Stomach smooth muscle (tissue), 2 donors: ENCODE measurements at regions not wholly inside any gene's neighbourhood (a gene's known extent, or its start where the extent isn't known, plus 50 kb on each side); places are given as distances from the start of the nearest gene placed in this dataset.

Source experiments
- H3K27ac ChIP-seq: one replicate; pipeline ENCODE4 v1.7.0; 2013; ENCODE audit warnings: mild to moderate bottlenecking, low read length, inconsistent platforms
- H3K27me3 ChIP-seq, 2 donors: one replicate each; pipeline ENCODE4 v1.7.0; 2013; ENCODE audit warnings: low read length in 2 of 2; ENCODE audit not compliant: insufficient read depth in 2 of 2, control insufficient read depth in 1 of 2
- H3K36me3 ChIP-seq, 2 donors: one replicate each; pipeline ENCODE4 v1.7.0; 2013; ENCODE audit warnings: low read length in 2 of 2; ENCODE audit not compliant: control insufficient read depth in 2 of 2, insufficient read depth in 2 of 2
- H3K4me1 ChIP-seq: one replicate; pipeline ENCODE4 v1.7.0; 2013; ENCODE audit warnings: low read length; ENCODE audit not compliant: control insufficient read depth, insufficient read depth
- H3K4me3 ChIP-seq, 2 donors: one replicate each; pipeline ENCODE4 v1.7.0; 2013; ENCODE audit warnings: low read length in 2 of 2
- H3K9ac ChIP-seq, 2 donors: one replicate each; pipeline ENCODE4 v1.7.0; 2013; ENCODE audit warnings: low read length in 2 of 2, mild to moderate bottlenecking in 1 of 2
- H3K9me3 ChIP-seq, 2 donors: one replicate each; pipeline ENCODE4 v1.7.0; 2013; ENCODE audit warnings: low read length in 2 of 2; ENCODE audit not compliant: control insufficient read depth in 2 of 2
- donor health status: healthy.
- donor health status: Pancreatic carcinoma.

GRCh38 chr14:54331516-54331915 lies 65.3 kb upstream of the CDKN3 start:
- Histone ChIP-seq H3K9ac (no peak overlapping the region), H3K4me1 (no peaks in the 10 kb centered on the region), H3K36me3 (no peaks in the 10 kb centered on the region), H3K27me3 (peaks cover 0 to 3% of the 10 kb centered on the region in 2 donors), H3K4me3 (no peak overlapping the region), H3K9me3 (no peaks in the 10 kb centered on the region), H3K27ac (no peak overlapping the region)

- Histone ChIP-seq H3K9me3 (no peaks in the 10 kb centered on the region), H3K27ac (no peak overlapping the region), H3K4me3 (no peak overlapping the region), H3K27me3 (peaks cover 0 to 3% of the 10 kb centered on the region in 2 donors), H3K4me1 (no peaks in the 10 kb centered on the region), H3K36me3 (no peaks in the 10 kb centered on the region), H3K9ac (no peak overlapping the region)
These were observed 64.3 kb upstream of the CDKN3 start for GRCh38 chr14:54332490-54332889.

- Histone ChIP-seq H3K9me3 (no peaks in the 10 kb centered on the region), H3K9ac (no peak overlapping the region), H3K27ac (no peak overlapping the region), H3K27me3 (peaks cover 0 to 3% of the 10 kb centered on the region in 2 donors), H3K4me1 (no peaks in the 10 kb centered on the region), H3K36me3 (no peaks in the 10 kb centered on the region), H3K4me3 (no peak overlapping the region)
These were observed 63.3 kb upstream of the CDKN3 start for GRCh38 chr14:54333511-54333910.

- no peaks in the 10 kb centered on the region for H3K9me3 ChIP-seq
These were observed 61.1 kb upstream of the CDKN3 start for GRCh38 chr14:54335569-54336155.

GRCh38 chr14:54337314-54337713 lies 59.5 kb upstream of the CDKN3 start:
- Histone ChIP-seq H3K27ac (no peak overlapping the region), H3K27me3 (peaks cover 0 to 2% of the 10 kb centered on the region in 2 donors), H3K9ac (no peak overlapping the region), H3K4me1 (no peaks in the 10 kb centered on the region), H3K36me3 (no peaks in the 10 kb centered on the region), H3K9me3 (no peaks in the 10 kb centered on the region), H3K4me3 (no peak overlapping the region)

More at GRCh38 chr14:54335569-54336155, 61.1 kb upstream of the CDKN3 start:
- Histone ChIP-seq H3K27me3 (peaks cover 0 to 2% of the 10 kb centered on the region in 2 donors), H3K36me3 (no peaks in the 10 kb centered on the region), H3K27ac (no peak overlapping the region), H3K9ac (no peak overlapping the region), H3K4me1 (no peaks in the 10 kb centered on the region), H3K4me3 (no peak overlapping the region)

GRCh38 chr14:54338696-54339317 lies 58.0 kb upstream of the CDKN3 start:
- no peaks in the 10 kb centered on the region for H3K36me3 ChIP-seq
- no peak overlapping the region for H3K27ac ChIP-seq
- no peaks in the 10 kb centered on the region for H3K27me3 ChIP-seq
- H3K9ac ChIP-seq: no peak overlapping the region
- H3K4me1 ChIP-seq: peaks cover 2% of the 10 kb centered on the region
- no peaks in the 10 kb centered on the region for H3K9me3 ChIP-seq
- no peak overlapping the region for H3K4me3 ChIP-seq

- H3K4me3 ChIP-seq: no peak overlapping the region
- no peaks in the 10 kb centered on the region for H3K36me3 ChIP-seq
- no peak overlapping the region for H3K27ac ChIP-seq
- no peaks in the 10 kb centered on the region for H3K27me3 ChIP-seq
- H3K9ac ChIP-seq: no peak overlapping the region
- no peaks in the 10 kb centered on the region for H3K9me3 ChIP-seq
- H3K4me1 ChIP-seq: peaks cover 4% of the 10 kb centered on the region
These were observed 57.0 kb upstream of the CDKN3 start for GRCh38 chr14:54339771-54340170.

GRCh38 chr14:54342806-54343205 lies 54.0 kb upstream of the CDKN3 start:
- peaks cover 7% of the 10 kb centered on the region for H3K4me1 ChIP-seq
- H3K27ac ChIP-seq: no peak overlapping the region
- H3K9ac ChIP-seq: no peak overlapping the region
- no peaks in the 10 kb centered on the region for H3K36me3 ChIP-seq
- no peaks in the 10 kb centered on the region for H3K9me3 ChIP-seq
- no peak overlapping the region for H3K4me3 ChIP-seq
- H3K27me3 ChIP-seq: no peaks in the 10 kb centered on the region

GRCh38 chr14:54343272-54344121 lies 53.3 kb upstream of the CDKN3 start:
- Histone ChIP-seq H3K4me3 (no peak overlapping the region), H3K36me3 (no peaks in the 10 kb centered on the region), H3K4me1 (peaks cover 7% of the 10 kb centered on the region), H3K9ac (no peak overlapping the region), H3K27ac (no peak overlapping the region), H3K27me3 (no peaks in the 10 kb centered on the region), H3K9me3 (no peaks in the 10 kb centered on the region)

GRCh38 chr14:54344445-54344844 lies 52.4 kb upstream of the CDKN3 start:
- Histone ChIP-seq H3K9ac (no peak overlapping the region), H3K27me3 (peaks cover 0 to 4% of the 10 kb centered on the region in 2 donors), H3K27ac (no peak overlapping the region), H3K9me3 (no peaks in the 10 kb centered on the region), H3K36me3 (no peaks in the 10 kb centered on the region), H3K4me1 (peaks cover 11% of the 10 kb centered on the region), H3K4me3 (no peak overlapping the region)
